ENCODE measurements at regions not wholly inside any gene's neighbourhood (a gene's known extent, or its start where the extent isn't known, plus 50 kb on each side); places are given as distances from the start of the nearest gene placed in this dataset.
A peak's percentile ranks its signal among the peaks of the same experiment; 100 is the strongest.

- Histone ChIP-seq H2AFZ (ENCODE audit: low read depth, low read length) (no peak overlapping the region), H2BK15ac (ENCODE audit: low read depth, poor library complexity, severe bottlenecking) (no peak overlapping the region), H3K23ac (ENCODE audit: low read length in 2 of 2) (no peak overlapping the region), H3K14ac (ENCODE audit: low read length in 2 of 2) (no peak overlapping the region), H2AK5ac (ENCODE audit: low read length, severe bottlenecking) (no peak overlapping the region), H3K18ac (ENCODE audit: low read depth in 1 of 2, low read length in 2 of 2) (no peak overlapping the region), H3K9ac (ENCODE audit: low read length) (no peak overlapping the region), H2BK5ac (ENCODE audit: low read depth, low read length, poor library complexity, severe bottlenecking) (no peak overlapping the region), H3K9me3 (ENCODE audit: control insufficient read depth, low read length) (no peaks in the 10 kb centered on the region), H3K4me1 (ENCODE audit: control insufficient read depth, insufficient read depth, low read depth, low read length) (no peaks in the 10 kb centered on the region), H2BK12ac (ENCODE audit: low read length in 2 of 2) (no peak overlapping the region), H3K27me3 (ENCODE audit: control insufficient read depth in 1 of 2, insufficient read depth in 1 of 2, low read length in 2 of 2) (no peaks in the 10 kb centered on the region), H3K79me1 (replicated peaks; ENCODE audit: low read length, poor library complexity, severe bottlenecking) (no peaks in the 10 kb centered on the region), H3K36me3 (ENCODE audit: control insufficient read depth in 1 of 2, insufficient read depth in 2 of 2, low read depth in 1 of 2, low read length in 2 of 2) (no peaks in the 10 kb centered on the region), H4K8ac (ENCODE audit: low read length) (no peak overlapping the region), H4K91ac (ENCODE audit: low read length) (no peak overlapping the region), H3K4ac (ENCODE audit: low read depth in 1 of 2, low read length in 2 of 2) (no peak overlapping the region), H2BK120ac (ENCODE audit: low read depth, low read length) (no peak overlapping the region), H3K27ac (ENCODE audit: low read length, poor library complexity, severe bottlenecking) (no peak overlapping the region), H3K4me3 (ENCODE audit: insufficient read depth in 1 of 2, low read depth in 1 of 2, low read length in 2 of 2) (no peak overlapping the region), H3K4me2 (ENCODE audit: low read length, poor library complexity, severe bottlenecking) (no peak overlapping the region)
- no peak for DNase-seq
- WGBS: 90% methylated on average over 7 of the region's 7 CpGs
Observed at GRCh38 chr2:8015848-8016600, 665.8 kb upstream of the ID2 start.

GRCh38 chr2:8016688-8017087 lies 665.2 kb upstream of the ID2 start:
- no peak for DNase-seq
- H2BK15ac ChIP-seq (ENCODE audit: low read depth, poor library complexity, severe bottlenecking): no peak overlapping the region
- no peak overlapping the region for H3K9ac ChIP-seq (ENCODE audit: low read length)
- no peak overlapping the region for H4K8ac ChIP-seq (ENCODE audit: low read length)
- H3K36me3 ChIP-seq (ENCODE audit: control insufficient read depth in 1 of 2, insufficient read depth in 2 of 2, low read depth in 1 of 2, low read length in 2 of 2): no peaks in the 10 kb centered on the region
- H3K27me3 ChIP-seq (ENCODE audit: control insufficient read depth in 1 of 2, insufficient read depth in 1 of 2, low read length in 2 of 2): no peaks in the 10 kb centered on the region
- no peak overlapping the region for H2BK120ac ChIP-seq (ENCODE audit: low read depth, low read length)
- 96% methylated on average over 2 of the region's 4 CpGs for WGBS
- no peak overlapping the region for H3K14ac ChIP-seq (ENCODE audit: low read length in 2 of 2)
- no peak overlapping the region for H2BK5ac ChIP-seq (ENCODE audit: low read depth, low read length, poor library complexity, severe bottlenecking)
- no peaks in the 10 kb centered on the region for H3K79me1 ChIP-seq (replicated peaks; ENCODE audit: low read length, poor library complexity, severe bottlenecking)
- no peak overlapping the region for H3K4ac ChIP-seq (ENCODE audit: low read depth in 1 of 2, low read length in 2 of 2)
- H3K27ac ChIP-seq (ENCODE audit: low read length, poor library complexity, severe bottlenecking): no peak overlapping the region
- H3K23ac ChIP-seq (ENCODE audit: low read length in 2 of 2): no peak overlapping the region
- H2AFZ ChIP-seq (ENCODE audit: low read depth, low read length): no peak overlapping the region
- no peaks in the 10 kb centered on the region for H3K9me3 ChIP-seq (ENCODE audit: control insufficient read depth, low read length)
- H3K4me2 ChIP-seq (ENCODE audit: low read length, poor library complexity, severe bottlenecking): no peak overlapping the region
- H3K4me1 ChIP-seq (ENCODE audit: control insufficient read depth, insufficient read depth, low read depth, low read length): no peaks in the 10 kb centered on the region
- no peak overlapping the region for H3K18ac ChIP-seq (ENCODE audit: low read depth in 1 of 2, low read length in 2 of 2)
- no peak overlapping the region for H4K91ac ChIP-seq (ENCODE audit: low read length)
- H2BK12ac ChIP-seq (ENCODE audit: low read length in 2 of 2): no peak overlapping the region
- H2AK5ac ChIP-seq (ENCODE audit: low read length, severe bottlenecking): no peak overlapping the region
- no peak overlapping the region for H3K4me3 ChIP-seq (ENCODE audit: insufficient read depth in 1 of 2, low read depth in 1 of 2, low read length in 2 of 2)

- H3K18ac ChIP-seq (ENCODE audit: low read depth in 1 of 2, low read length in 2 of 2): no peak overlapping the region
- H3K4me1 ChIP-seq (ENCODE audit: control insufficient read depth, insufficient read depth, low read depth, low read length): no peaks in the 10 kb centered on the region
- H2BK5ac ChIP-seq (ENCODE audit: low read depth, low read length, poor library complexity, severe bottlenecking): no peak overlapping the region
- H3K9me3 ChIP-seq (ENCODE audit: control insufficient read depth, low read length): no peaks in the 10 kb centered on the region
- no peaks in the 10 kb centered on the region for H3K36me3 ChIP-seq (ENCODE audit: control insufficient read depth in 1 of 2, insufficient read depth in 2 of 2, low read depth in 1 of 2, low read length in 2 of 2)
- no peaks in the 10 kb centered on the region for H3K27me3 ChIP-seq (ENCODE audit: control insufficient read depth in 1 of 2, insufficient read depth in 1 of 2, low read length in 2 of 2)
- no peak overlapping the region for H3K27ac ChIP-seq (ENCODE audit: low read length, poor library complexity, severe bottlenecking)
- H2BK120ac ChIP-seq (ENCODE audit: low read depth, low read length): no peak overlapping the region
- no peak overlapping the region for H3K4me2 ChIP-seq (ENCODE audit: low read length, poor library complexity, severe bottlenecking)
- H3K79me1 ChIP-seq (replicated peaks; ENCODE audit: low read length, poor library complexity, severe bottlenecking): no peaks in the 10 kb centered on the region
- H3K14ac ChIP-seq (ENCODE audit: low read length in 2 of 2): no peak overlapping the region
- H2AK5ac ChIP-seq (ENCODE audit: low read length, severe bottlenecking): no peak overlapping the region
- no peak overlapping the region for H3K23ac ChIP-seq (ENCODE audit: low read length in 2 of 2)
- no peak overlapping the region for H2AFZ ChIP-seq (ENCODE audit: low read depth, low read length)
- H3K4me3 ChIP-seq (ENCODE audit: insufficient read depth in 1 of 2, low read depth in 1 of 2, low read length in 2 of 2): no peak overlapping the region
- no peak overlapping the region for H3K4ac ChIP-seq (ENCODE audit: low read depth in 1 of 2, low read length in 2 of 2)
- H4K91ac ChIP-seq (ENCODE audit: low read length): no peak overlapping the region
- H4K8ac ChIP-seq (ENCODE audit: low read length): no peak overlapping the region
- no peak overlapping the region for H2BK15ac ChIP-seq (ENCODE audit: low read depth, poor library complexity, severe bottlenecking)
- no peak for DNase-seq
- no peak overlapping the region for H3K9ac ChIP-seq (ENCODE audit: low read length)
- 93% methylated on average over 8 of the region's 8 CpGs for WGBS
- no peak overlapping the region for H2BK12ac ChIP-seq (ENCODE audit: low read length in 2 of 2)
Observed at GRCh38 chr2:8018956-8019355, 662.9 kb upstream of the ID2 start.

- H2BK15ac ChIP-seq (ENCODE audit: low read depth, poor library complexity, severe bottlenecking): no peak overlapping the region
- H3K4me2 ChIP-seq (ENCODE audit: low read length, poor library complexity, severe bottlenecking): no peak overlapping the region
- H3K23ac ChIP-seq (ENCODE audit: low read length in 2 of 2): no peak overlapping the region
- H3K27me3 ChIP-seq (ENCODE audit: control insufficient read depth in 1 of 2, insufficient read depth in 1 of 2, low read length in 2 of 2): peaks cover 0 to 2% of the 10 kb centered on the region in 2 experiments
- no peaks in the 10 kb centered on the region for H3K4me1 ChIP-seq (ENCODE audit: control insufficient read depth, insufficient read depth, low read depth, low read length)
- H3K27ac ChIP-seq (ENCODE audit: low read length, poor library complexity, severe bottlenecking): no peak overlapping the region
- no peak overlapping the region for H2AK5ac ChIP-seq (ENCODE audit: low read length, severe bottlenecking)
- no peak overlapping the region for H3K4ac ChIP-seq (ENCODE audit: low read depth in 1 of 2, low read length in 2 of 2)
- H3K9ac ChIP-seq (ENCODE audit: low read length): no peak overlapping the region
- WGBS: 97% methylated on average over 8 of the region's 8 CpGs
- H2AFZ ChIP-seq (ENCODE audit: low read depth, low read length): no peak overlapping the region
- H3K14ac ChIP-seq (ENCODE audit: low read length in 2 of 2): no peak overlapping the region
- no peaks in the 10 kb centered on the region for H3K36me3 ChIP-seq (ENCODE audit: control insufficient read depth in 1 of 2, insufficient read depth in 2 of 2, low read depth in 1 of 2, low read length in 2 of 2)
- no peak overlapping the region for H2BK12ac ChIP-seq (ENCODE audit: low read length in 2 of 2)
- no peak overlapping the region for H2BK5ac ChIP-seq (ENCODE audit: low read depth, low read length, poor library complexity, severe bottlenecking)
- H4K91ac ChIP-seq (ENCODE audit: low read length): peak overlapping the region; percentile 53
- no peaks in the 10 kb centered on the region for H3K9me3 ChIP-seq (ENCODE audit: control insufficient read depth, low read length)
- H2BK120ac ChIP-seq (ENCODE audit: low read depth, low read length): no peak overlapping the region
- no peak overlapping the region for H3K4me3 ChIP-seq (ENCODE audit: insufficient read depth in 1 of 2, low read depth in 1 of 2, low read length in 2 of 2)
- no peak for DNase-seq
- no peak overlapping the region for H3K18ac ChIP-seq (ENCODE audit: low read depth in 1 of 2, low read length in 2 of 2)
- H4K8ac ChIP-seq (ENCODE audit: low read length): no peak overlapping the region
- H3K79me1 ChIP-seq (replicated peaks; ENCODE audit: low read length, poor library complexity, severe bottlenecking): no peaks in the 10 kb centered on the region
Observed at GRCh38 chr2:8019934-8020333, 661.9 kb upstream of the ID2 start.

Measured in mesenchymal stem cell (in vitro differentiated cells and primary cell).